ENCODE measurements at regions not wholly inside any gene's neighbourhood (a gene's known extent, or its start where the extent isn't known, plus 50 kb on each side); places are given as distances from the start of the nearest gene placed in this dataset.

DNA sequence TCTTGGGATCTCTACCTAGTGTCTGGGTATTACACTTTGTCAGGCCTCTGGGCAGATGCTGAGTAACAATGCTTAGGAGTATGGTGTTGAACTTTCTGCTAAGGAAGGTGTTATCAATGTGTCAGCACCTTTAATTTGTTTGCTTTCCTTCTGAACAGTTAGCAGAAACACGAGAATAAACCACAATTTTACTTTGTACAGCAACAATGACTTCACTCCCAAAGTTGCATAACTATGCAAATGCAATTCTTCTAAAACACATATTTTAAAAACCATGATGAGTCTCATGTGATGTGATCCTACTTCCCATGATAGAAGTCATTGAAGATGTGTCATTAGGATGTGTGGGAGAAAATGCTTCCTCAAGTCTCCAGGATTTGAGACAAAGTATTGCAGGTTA, 155.0 kb downstream of the POSTN start:
- TF ChIP-seq, protein P1, sequence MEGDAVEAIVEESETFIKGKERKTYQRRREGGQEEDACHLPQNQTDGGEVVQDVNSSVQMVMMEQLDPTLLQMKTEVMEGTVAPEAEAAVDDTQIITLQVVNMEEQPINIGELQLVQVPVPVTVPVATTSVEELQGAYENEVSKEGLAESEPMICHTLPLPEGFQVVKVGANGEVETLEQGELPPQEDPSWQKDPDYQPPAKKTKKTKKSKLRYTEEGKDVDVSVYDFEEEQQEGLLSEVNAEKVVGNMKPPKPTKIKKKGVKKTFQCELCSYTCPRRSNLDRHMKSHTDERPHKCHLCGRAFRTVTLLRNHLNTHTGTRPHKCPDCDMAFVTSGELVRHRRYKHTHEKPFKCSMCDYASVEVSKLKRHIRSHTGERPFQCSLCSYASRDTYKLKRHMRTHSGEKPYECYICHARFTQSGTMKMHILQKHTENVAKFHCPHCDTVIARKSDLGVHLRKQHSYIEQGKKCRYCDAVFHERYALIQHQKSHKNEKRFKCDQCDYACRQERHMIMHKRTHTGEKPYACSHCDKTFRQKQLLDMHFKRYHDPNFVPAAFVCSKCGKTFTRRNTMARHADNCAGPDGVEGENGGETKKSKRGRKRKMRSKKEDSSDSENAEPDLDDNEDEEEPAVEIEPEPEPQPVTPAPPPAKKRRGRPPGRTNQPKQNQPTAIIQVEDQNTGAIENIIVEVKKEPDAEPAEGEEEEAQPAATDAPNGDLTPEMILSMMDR (IDR thresholded peaks at IDR 0.05; ENCODE audit: extremely low read depth, insufficient read depth, missing control alignments): no peak
- no peak for DNase-seq (ENCODE audit: low spot score)
- in situ Hi-C loops (cut with MboI; ENCODE audit: low pct_unique_long_range_greater_than_20kb, low sequenced_read_pairs, unreplicated experiment): no loop called here

DNA sequence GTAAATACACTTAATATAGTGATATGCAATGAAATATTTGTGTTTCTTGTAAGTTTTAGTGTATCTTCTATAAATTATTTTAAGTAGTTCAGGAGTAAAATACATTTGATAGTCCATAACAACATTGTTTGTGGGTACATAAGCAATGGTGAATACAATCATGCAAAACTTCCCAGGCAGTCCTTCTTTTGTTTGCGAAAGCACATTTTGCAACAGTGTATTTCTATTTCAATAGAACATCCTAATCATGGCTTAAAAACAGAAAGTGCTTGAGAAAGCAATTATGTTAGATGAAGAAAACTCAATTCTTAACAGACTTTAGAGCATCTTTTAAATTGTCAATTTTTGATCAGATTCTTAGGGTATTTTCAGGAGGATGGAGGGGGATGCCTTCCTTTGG, 155.6 kb downstream of the POSTN start:
- in situ Hi-C loops (cut with MboI; ENCODE audit: low pct_unique_long_range_greater_than_20kb, low sequenced_read_pairs, unreplicated experiment): no loop called here
- DNase-seq (ENCODE audit: low spot score): no peak
- TF ChIP-seq, protein P1 (IDR thresholded peaks at IDR 0.05; ENCODE audit: extremely low read depth, insufficient read depth, missing control alignments): no peak

DNA sequence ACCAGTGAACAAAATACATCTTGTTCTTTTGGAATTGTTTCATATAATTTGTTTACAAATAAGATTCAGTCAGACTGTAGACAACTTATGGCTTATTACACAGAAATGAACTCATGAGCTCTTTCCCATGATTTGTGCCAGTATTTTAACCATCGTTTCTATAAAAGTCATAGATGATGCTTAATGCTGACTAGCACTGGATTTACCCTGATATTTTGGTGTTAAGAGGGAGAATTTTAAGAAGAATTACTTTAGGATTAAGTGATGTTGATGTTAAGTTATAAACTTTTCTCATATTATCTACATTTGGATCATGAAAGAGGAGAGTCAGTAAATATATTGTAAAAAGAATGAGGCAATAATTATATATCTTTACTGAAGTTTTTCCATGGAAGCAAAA, 162.7 kb downstream of the POSTN start:
- TF ChIP-seq, protein P1 (IDR thresholded peaks at IDR 0.05; ENCODE audit: extremely low read depth, insufficient read depth, missing control alignments): no peak
- in situ Hi-C loops (cut with MboI; ENCODE audit: low pct_unique_long_range_greater_than_20kb, low sequenced_read_pairs, unreplicated experiment): no loop called here
- no peak for DNase-seq (ENCODE audit: low spot score)

DNA sequence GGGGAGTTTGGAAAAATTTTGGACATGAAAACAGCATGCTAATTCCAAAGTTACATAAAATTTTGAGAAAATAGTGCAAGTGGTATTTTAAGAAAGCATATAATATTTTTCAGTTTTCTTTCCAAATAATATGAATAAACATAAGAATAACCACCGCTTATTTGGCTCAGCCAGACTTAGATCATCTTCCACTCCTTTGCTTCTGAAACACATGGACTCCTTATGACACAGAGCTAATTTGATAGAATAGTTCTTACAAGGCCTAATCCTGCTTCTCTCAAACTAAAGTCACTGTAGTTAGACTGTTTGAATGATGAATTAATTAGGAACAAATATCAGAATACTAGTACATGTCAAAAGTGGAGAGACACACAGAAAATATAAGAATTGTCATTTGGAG, 165.5 kb downstream of the POSTN start:
- DNase-seq (ENCODE audit: low spot score): no peak
- in situ Hi-C loops (cut with MboI; ENCODE audit: low pct_unique_long_range_greater_than_20kb, low sequenced_read_pairs, unreplicated experiment): no loop called here
- TF ChIP-seq, protein P1 (IDR thresholded peaks at IDR 0.05; ENCODE audit: extremely low read depth, insufficient read depth, missing control alignments): no peak

- TF ChIP-seq, protein P1 (IDR thresholded peaks at IDR 0.05; ENCODE audit: extremely low read depth, insufficient read depth, missing control alignments): no peak
- in situ Hi-C loops (cut with MboI; ENCODE audit: low pct_unique_long_range_greater_than_20kb, low sequenced_read_pairs, unreplicated experiment): no loop called here
- no peak for DNase-seq (ENCODE audit: low spot score)
Observed at GRCh38 chr13:37429976-37430375, 168.6 kb downstream of the POSTN start.

- in situ Hi-C loops (cut with MboI; ENCODE audit: low pct_unique_long_range_greater_than_20kb, low sequenced_read_pairs, unreplicated experiment): no loop called here
- DNase-seq (ENCODE audit: low spot score): no peak
Observed at GRCh38 chr13:37427843-37428494, 170.6 kb downstream of the POSTN start.

More at GRCh38 chr13:37427843-37428494, 170.6 kb downstream of the POSTN start:
- TF ChIP-seq, protein P1 (IDR thresholded peaks at IDR 0.05; ENCODE audit: extremely low read depth, insufficient read depth, missing control alignments): no peak
